B cell (primary cell): ENCODE measurements at regions not wholly inside any gene's neighbourhood (a gene's known extent, or its start where the extent isn't known, plus 50 kb on each side); places are given as distances from the start of the nearest gene placed in this dataset.

Experiments
- ATAC-seq: fragments of 200-7000 bp; cut with Tn5 transposase; one replicate; pipeline ENCODE4 v1.10.0; 2021; ENCODE audit warnings: low read depth, mild to moderate bottlenecking, moderate number of reproducible peaks, moderate library complexity
- CTCF ChIA-PET: fragments of 350-600 bp; sonication (Branson Sonifier 250); formaldehyde crosslinking; loops from one replicate; lab custom pipeline; 2021; ENCODE audit warnings: antibody characterized with exemption, inconsistent platforms; lab: Charles Lee
- POLR2A ChIA-PET: fragments of 350-600 bp; sonication (Branson Sonifier 250); formaldehyde crosslinking; loops from one replicate; lab custom pipeline; 2021; ENCODE audit warnings: antibody characterized with exemption; lab: Charles Lee
- DNase-seq: peaks from one replicate; pipeline ENCODE4 v3.0.0; 2013
- H2AFZ ChIP-seq: 2 replicates; pipeline ENCODE4 v1.6.1; 2012; ENCODE audit warnings: mild to moderate bottlenecking, low read depth, low read length; ENCODE audit not compliant: insufficient read depth, poor library complexity, severe bottlenecking
- H3K27ac ChIP-seq, 2 donors: 1 replicate in 1 of 2; 2 replicates in 1 of 2; pipeline ENCODE4 v1.5.1; 2012 to 2013; ENCODE audit warnings: low read length in 2 of 2, mild to moderate bottlenecking in 2 of 2, moderate library complexity in 1 of 2
- H3K27me3 ChIP-seq, 4 experiments: fragments of 200-600 bp in 1 of 4; sonication (generic) in 1 of 4; replicated peaks in 1 of 4; 1 replicate in 2 of 4; 2 replicates in 2 of 4; pipeline versions ENCODE4 v1.6.1 to v1.7.0; 2013 to 2016; ENCODE audit warnings: low read length in 3 of 4, mild to moderate bottlenecking in 2 of 4, mixed read lengths in 1 of 4, moderate library complexity in 1 of 4; ENCODE audit not compliant: insufficient read depth in 4 of 4, control insufficient read depth in 3 of 4; ENCODE audit errors: control extremely low read depth in 1 of 4
- H3K36me3 ChIP-seq, 2 experiments: replicated peaks in 1 of 2; 1 replicate in 1 of 2; 2 replicates in 1 of 2; pipeline versions ENCODE4 v1.6.1 to v1.7.1; 2013; ENCODE audit warnings: low read length in 1 of 2; ENCODE audit not compliant: insufficient read depth in 2 of 2, control insufficient read depth in 1 of 2; ENCODE audit errors: control extremely low read depth in 1 of 2, extremely low read depth in 1 of 2
- H3K4me1 ChIP-seq, 2 donors: fragments of 200-600 bp in 1 of 2; sonication (generic) in 1 of 2; 1 replicate in 1 of 2; 2 replicates in 1 of 2; pipeline versions ENCODE4 v1.5.1 to v1.6.1; 2013 to 2017; ENCODE audit warnings: low read length in 2 of 2; ENCODE audit not compliant: control insufficient read depth in 2 of 2, insufficient read depth in 2 of 2
- H3K4me2 ChIP-seq: replicated peaks from 2 replicates; pipeline ENCODE3; 2012; ENCODE audit warnings: mild to moderate bottlenecking, low read depth, low read length; ENCODE audit not compliant: poor library complexity, severe bottlenecking
- H3K4me3 ChIP-seq, 5 experiments: fragments of 200-600 bp in 1 of 5; sonication (generic) in 1 of 5; 1 replicate in 3 of 5; 2 replicates in 2 of 5; pipeline versions ENCODE4 v1.5.1 to v1.7.0; 2011 to 2016; ENCODE audit warnings: low read length in 4 of 5, mild to moderate bottlenecking in 4 of 5, low read depth in 2 of 5, control low read depth in 1 of 5, moderate library complexity in 1 of 5; ENCODE audit not compliant: insufficient read depth in 1 of 5; ENCODE audit errors: control extremely low read depth in 1 of 5, extremely low read depth in 1 of 5
- H3K79me2 ChIP-seq: fragments of 200-600 bp; sonication (generic); one replicate; pipeline ENCODE4 v1.6.0; 2016; ENCODE audit warnings: low read length; ENCODE audit not compliant: control insufficient read depth, insufficient read depth
- H3K9ac ChIP-seq: fragments of 200-600 bp; sonication (generic); 2 replicates; pipeline ENCODE4 v1.6.1; 2017; ENCODE audit warnings: mild to moderate bottlenecking, low read length, moderate library complexity
- H3K9me3 ChIP-seq, 3 donors: one replicate each; pipeline versions ENCODE4 v1.6.1 to v1.7.1; 2013; ENCODE audit warnings: low read length in 2 of 3; ENCODE audit not compliant: control insufficient read depth in 2 of 3, insufficient read depth in 1 of 3; ENCODE audit errors: control extremely low read depth in 1 of 3
- H4K20me1 ChIP-seq: 2 replicates; pipeline ENCODE4 v1.6.0; 2012; ENCODE audit warnings: mild to moderate bottlenecking, low read length; ENCODE audit not compliant: insufficient read depth, control insufficient read depth, poor library complexity, severe bottlenecking
- H3K27ac Mint-ChIP-seq: one replicate; pipeline ENCODE4 v1.8.0; 2021; ENCODE audit warnings: mixed read lengths
- H3K27me3 Mint-ChIP-seq: one replicate; pipeline ENCODE4 v1.8.0; 2021; ENCODE audit warnings: mixed read lengths
- H3K4me1 Mint-ChIP-seq: one replicate; pipeline ENCODE4 v1.8.0; 2021; ENCODE audit warnings: mixed read lengths
- H3K4me3 Mint-ChIP-seq: one replicate; pipeline ENCODE4 v1.8.0; 2021; ENCODE audit warnings: mixed read lengths
- H3K9me3 Mint-ChIP-seq: one replicate; pipeline ENCODE4 v1.8.0; 2022; ENCODE audit warnings: mixed read lengths; ENCODE audit not compliant: insufficient read depth
- EZH2 ChIP-seq: IDR thresholded peaks from 2 replicates; pipeline ENCODE4 v1.6.1; 2012; ENCODE audit warnings: borderline replicate concordance, low read depth, mild to moderate bottlenecking, moderate library complexity, low read length; ENCODE audit not compliant: insufficient read depth, poor library complexity, severe bottlenecking
- WGBS: methylation state at CpG from one replicate; pipeline ENCODE4 v1.1.5; 2013; ENCODE audit warnings: missing lambda C conversion rate; ENCODE audit not compliant: insufficient coverage; 5-methylcytosine and 5-hydroxymethylcytosine counted together
- intact Hi-C: fragments of 100-400 bp; cut with micrococcal nuclease; formaldehyde crosslinking; loops from one replicate; pipeline ENCODE4 v1.10.0; 2022
- TF ChIP-seq, protein P1 (sequence below): fragments of 200-600 bp; IDR thresholded peaks from one replicate; pipeline ENCODE4 v1.8.0; 2022; ENCODE audit warnings: antibody characterized with exemption, mild to moderate bottlenecking

DNA sequence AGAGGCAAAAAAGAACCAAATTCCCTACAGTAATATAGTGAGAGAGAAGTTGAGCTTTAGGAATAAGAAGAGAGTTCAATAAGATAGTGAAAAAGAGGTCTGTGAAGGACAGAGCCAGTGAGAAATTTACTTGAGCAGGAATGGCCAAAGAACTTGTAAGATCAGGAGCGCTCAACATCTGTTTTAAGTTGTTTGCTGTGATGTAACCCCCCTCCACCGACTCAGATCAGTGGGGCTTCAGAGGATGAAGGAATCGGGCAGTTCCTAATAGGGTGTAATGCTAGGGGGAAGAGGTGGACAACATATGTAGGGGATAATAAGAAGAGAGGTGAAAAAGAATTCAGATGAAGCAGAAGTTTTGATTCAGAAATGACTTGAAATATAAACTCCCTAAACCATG lies 85.3 kb upstream of the FNDC3A start:
- Histone ChIP-seq H3K4me3 (no peak overlapping the region), H3K4me2 (no peak overlapping the region), H3K9ac (no peak overlapping the region), H3K27me3 (no peaks in the 10 kb centered on the region), H3K27ac (no peak overlapping the region), H3K4me1 (no peaks in the 10 kb centered on the region), H3K79me2 (no peaks in the 10 kb centered on the region), H4K20me1 (no peaks in the 10 kb centered on the region), H2AFZ (no peak overlapping the region), H3K36me3 (no peaks in the 10 kb centered on the region), H3K9me3 (no peaks in the 10 kb centered on the region)
- Mint-ChIP-seq H3K27ac (no peak overlapping the region), H3K9me3 (no peaks in the 10 kb centered on the region), H3K4me3 (no peak overlapping the region), H3K27me3 (no peaks in the 10 kb centered on the region), H3K4me1 (no peaks in the 10 kb centered on the region)
- intact Hi-C loops = no loop called here
- ATAC-seq = no peak
- CTCF ChIA-PET = no interaction called here
- DNase-seq = no peak
- WGBS = 100% methylated on average over 1 of the region's 3 CpGs
- POLR2A ChIA-PET = no interaction called here
- TF ChIP-seq, protein P1, sequence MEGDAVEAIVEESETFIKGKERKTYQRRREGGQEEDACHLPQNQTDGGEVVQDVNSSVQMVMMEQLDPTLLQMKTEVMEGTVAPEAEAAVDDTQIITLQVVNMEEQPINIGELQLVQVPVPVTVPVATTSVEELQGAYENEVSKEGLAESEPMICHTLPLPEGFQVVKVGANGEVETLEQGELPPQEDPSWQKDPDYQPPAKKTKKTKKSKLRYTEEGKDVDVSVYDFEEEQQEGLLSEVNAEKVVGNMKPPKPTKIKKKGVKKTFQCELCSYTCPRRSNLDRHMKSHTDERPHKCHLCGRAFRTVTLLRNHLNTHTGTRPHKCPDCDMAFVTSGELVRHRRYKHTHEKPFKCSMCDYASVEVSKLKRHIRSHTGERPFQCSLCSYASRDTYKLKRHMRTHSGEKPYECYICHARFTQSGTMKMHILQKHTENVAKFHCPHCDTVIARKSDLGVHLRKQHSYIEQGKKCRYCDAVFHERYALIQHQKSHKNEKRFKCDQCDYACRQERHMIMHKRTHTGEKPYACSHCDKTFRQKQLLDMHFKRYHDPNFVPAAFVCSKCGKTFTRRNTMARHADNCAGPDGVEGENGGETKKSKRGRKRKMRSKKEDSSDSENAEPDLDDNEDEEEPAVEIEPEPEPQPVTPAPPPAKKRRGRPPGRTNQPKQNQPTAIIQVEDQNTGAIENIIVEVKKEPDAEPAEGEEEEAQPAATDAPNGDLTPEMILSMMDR = no peak

DNA sequence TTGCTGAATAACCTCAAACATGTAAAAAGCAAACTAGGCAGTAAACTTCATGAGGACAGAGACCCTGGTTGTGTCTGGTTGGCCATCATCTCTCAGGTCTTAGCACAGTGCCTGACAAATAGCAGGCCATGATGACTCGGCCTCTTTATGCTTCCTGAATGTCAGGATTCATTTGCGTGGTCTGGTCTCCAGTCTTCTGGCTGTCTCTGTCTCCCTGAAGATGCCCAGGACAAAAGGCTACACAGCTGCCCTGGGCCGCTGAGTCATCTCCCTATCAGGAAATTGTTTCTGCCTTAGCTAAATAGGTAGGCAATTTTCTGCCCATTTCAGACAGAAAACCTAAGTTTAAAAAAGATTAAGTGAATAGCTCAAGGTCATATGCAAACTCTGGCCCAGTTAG lies 84.1 kb upstream of the FNDC3A start:
- no peak overlapping the region for H2AFZ ChIP-seq
- no peaks in the 10 kb centered on the region for H3K79me2 ChIP-seq
- POLR2A ChIA-PET = no interaction called here
- TF ChIP-seq, protein P1 = no peak
- no peak for TF ChIP-seq EZH2
- no peak for DNase-seq
- CTCF ChIA-PET = no interaction called here
- no peaks in the 10 kb centered on the region for H3K9me3 ChIP-seq
- no peak overlapping the region for H3K4me3 ChIP-seq
- no peak for ATAC-seq
- H3K27me3 ChIP-seq = no peaks in the 10 kb centered on the region
- Mint-ChIP-seq H3K27ac (no peak overlapping the region), H3K27me3 (no peaks in the 10 kb centered on the region), H3K4me1 (no peaks in the 10 kb centered on the region), H3K4me3 (no peak overlapping the region), H3K9me3 (no peaks in the 10 kb centered on the region)
- H3K27ac ChIP-seq = no peak overlapping the region
- H4K20me1 ChIP-seq = no peaks in the 10 kb centered on the region
- H3K4me1 ChIP-seq = no peaks in the 10 kb centered on the region
- H3K9ac ChIP-seq = no peak overlapping the region
- no peak overlapping the region for H3K4me2 ChIP-seq
- 54% methylated on average over 3 of the region's 3 CpGs for WGBS
- no peaks in the 10 kb centered on the region for H3K36me3 ChIP-seq
- intact Hi-C loops = no loop called here
